HFFc6 (cell line): ENCODE measurements at regions not wholly inside any gene's neighbourhood (a gene's known extent, or its start where the extent isn't known, plus 50 kb on each side); places are given as distances from the start of the nearest gene placed in this dataset.

Source experiments
- DNase-seq: peaks from one replicate; pipeline ENCODE4 v3.0.0-alpha.2; 2018
- H3K27ac Mint-ChIP-seq: 2 replicates; pipeline ENCODE4 v1.8.0; 2020; ENCODE audit warnings: mild to moderate bottlenecking, mixed read lengths
- H3K27me3 Mint-ChIP-seq: 2 replicates; pipeline ENCODE4 v1.8.0; 2021; ENCODE audit warnings: mild to moderate bottlenecking, moderate library complexity, mixed read lengths; ENCODE audit not compliant: insufficient read depth
- H3K36me3 Mint-ChIP-seq: 2 replicates; pipeline ENCODE4 v1.8.0; 2021; ENCODE audit warnings: low read depth, mixed read lengths
- H3K4me1 Mint-ChIP-seq: 2 replicates; pipeline ENCODE4 v1.8.0; 2020; ENCODE audit warnings: low read depth, mixed read lengths
- H3K4me3 Mint-ChIP-seq: 2 replicates; pipeline ENCODE4 v1.8.0; 2020; ENCODE audit warnings: mild to moderate bottlenecking, moderate library complexity, mixed read lengths
- H3K9me3 Mint-ChIP-seq: 2 replicates; pipeline ENCODE4 v1.8.0; 2020; ENCODE audit warnings: mild to moderate bottlenecking, mixed read lengths
- TF ChIP-seq, protein P1 (sequence below): fragments of 200-600 bp; sonication (generic); IDR thresholded peaks from 2 replicates; pipeline ENCODE4 v1.5.0; 2021; ENCODE audit warnings: antibody characterized with exemption, mild to moderate bottlenecking

DNA sequence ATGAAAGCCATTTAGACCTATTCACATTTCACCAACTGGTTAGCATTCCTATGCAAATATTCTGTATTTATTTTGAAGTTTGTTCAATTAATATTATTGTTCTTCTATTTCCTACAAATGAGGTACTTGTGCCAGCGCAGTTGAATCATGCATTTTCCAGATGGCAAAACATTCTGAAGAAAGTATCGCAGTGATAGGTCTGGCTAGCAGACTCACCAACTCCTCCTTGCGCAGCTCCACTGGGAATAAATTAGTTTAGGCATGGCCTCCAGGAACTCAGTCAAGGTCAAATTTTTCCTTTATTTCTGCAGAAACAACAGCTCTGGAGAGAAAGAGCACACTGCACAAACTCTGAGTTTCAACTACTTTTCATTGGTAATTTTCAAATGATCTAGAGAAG is 437.7 kb downstream of the COL12A1 start:
- H3K27me3 Mint-ChIP-seq: peaks cover 6% of the 10 kb centered on the region; the same call in 1 of the 2 replicates
- no peak overlapping the region for H3K27ac Mint-ChIP-seq
- DNase-seq: no peak
- H3K4me3 Mint-ChIP-seq: no peak overlapping the region
- H3K4me1 Mint-ChIP-seq: no peaks in the 10 kb centered on the region
- no peaks in the 10 kb centered on the region for H3K36me3 Mint-ChIP-seq
- H3K9me3 Mint-ChIP-seq: no peaks in the 10 kb centered on the region
- TF ChIP-seq, protein P1, sequence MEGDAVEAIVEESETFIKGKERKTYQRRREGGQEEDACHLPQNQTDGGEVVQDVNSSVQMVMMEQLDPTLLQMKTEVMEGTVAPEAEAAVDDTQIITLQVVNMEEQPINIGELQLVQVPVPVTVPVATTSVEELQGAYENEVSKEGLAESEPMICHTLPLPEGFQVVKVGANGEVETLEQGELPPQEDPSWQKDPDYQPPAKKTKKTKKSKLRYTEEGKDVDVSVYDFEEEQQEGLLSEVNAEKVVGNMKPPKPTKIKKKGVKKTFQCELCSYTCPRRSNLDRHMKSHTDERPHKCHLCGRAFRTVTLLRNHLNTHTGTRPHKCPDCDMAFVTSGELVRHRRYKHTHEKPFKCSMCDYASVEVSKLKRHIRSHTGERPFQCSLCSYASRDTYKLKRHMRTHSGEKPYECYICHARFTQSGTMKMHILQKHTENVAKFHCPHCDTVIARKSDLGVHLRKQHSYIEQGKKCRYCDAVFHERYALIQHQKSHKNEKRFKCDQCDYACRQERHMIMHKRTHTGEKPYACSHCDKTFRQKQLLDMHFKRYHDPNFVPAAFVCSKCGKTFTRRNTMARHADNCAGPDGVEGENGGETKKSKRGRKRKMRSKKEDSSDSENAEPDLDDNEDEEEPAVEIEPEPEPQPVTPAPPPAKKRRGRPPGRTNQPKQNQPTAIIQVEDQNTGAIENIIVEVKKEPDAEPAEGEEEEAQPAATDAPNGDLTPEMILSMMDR: no peak

DNA sequence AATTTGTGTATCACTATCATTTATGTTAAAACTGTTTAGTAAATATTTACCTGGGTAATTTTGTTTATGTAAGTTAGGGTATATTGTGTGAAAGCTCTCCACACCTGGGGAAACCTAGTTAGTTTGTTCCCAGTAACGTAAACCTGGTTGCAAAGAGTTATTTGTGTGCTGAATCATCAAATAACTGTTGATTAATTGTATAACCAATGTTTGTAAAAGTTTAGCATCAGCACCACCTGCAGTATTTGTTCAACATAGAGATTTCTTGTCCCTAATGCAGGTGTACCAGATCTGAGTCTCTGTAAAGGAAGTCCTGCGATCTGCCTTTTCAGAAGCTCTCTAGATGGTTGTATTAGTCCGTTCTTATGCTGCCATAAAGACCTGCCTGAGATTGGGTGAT is 440.4 kb downstream of the COL12A1 start:
- H3K27me3 Mint-ChIP-seq: peaks cover 4% of the 10 kb centered on the region; the same call in 1 of the 2 replicates
- no peak overlapping the region for H3K4me3 Mint-ChIP-seq
- H3K9me3 Mint-ChIP-seq: no peaks in the 10 kb centered on the region
- DNase-seq: no peak
- H3K36me3 Mint-ChIP-seq: no peaks in the 10 kb centered on the region
- H3K27ac Mint-ChIP-seq: no peak overlapping the region
- TF ChIP-seq, protein P1: no peak
- no peaks in the 10 kb centered on the region for H3K4me1 Mint-ChIP-seq

DNA sequence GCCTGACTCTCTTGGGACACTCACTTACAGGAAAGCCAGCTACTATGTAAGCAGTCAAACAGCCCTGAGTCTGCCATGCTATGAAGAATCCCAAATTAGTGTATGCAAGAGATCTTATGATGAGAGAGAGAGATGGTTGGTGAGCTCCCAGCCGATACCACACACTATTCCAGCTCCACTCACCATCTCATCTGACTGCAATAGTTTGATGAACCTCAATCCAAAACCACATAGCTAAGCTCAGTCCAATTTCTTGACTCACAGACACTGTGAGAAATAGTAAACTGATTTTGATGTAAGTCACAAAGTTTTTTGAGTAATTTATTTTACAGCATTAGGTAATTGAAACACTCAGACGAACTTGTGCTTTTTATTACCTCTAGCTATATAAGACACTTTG is 441.4 kb downstream of the COL12A1 start:
- no peaks in the 10 kb centered on the region for H3K4me1 Mint-ChIP-seq
- DNase-seq: no peak
- TF ChIP-seq, protein P1: no peak
- H3K4me3 Mint-ChIP-seq: no peak overlapping the region
- H3K36me3 Mint-ChIP-seq: no peaks in the 10 kb centered on the region
- no peak overlapping the region for H3K27ac Mint-ChIP-seq
- H3K9me3 Mint-ChIP-seq: no peaks in the 10 kb centered on the region
- peaks cover 6% of the 10 kb centered on the region; the same call in 1 of the 2 replicates for H3K27me3 Mint-ChIP-seq

DNA sequence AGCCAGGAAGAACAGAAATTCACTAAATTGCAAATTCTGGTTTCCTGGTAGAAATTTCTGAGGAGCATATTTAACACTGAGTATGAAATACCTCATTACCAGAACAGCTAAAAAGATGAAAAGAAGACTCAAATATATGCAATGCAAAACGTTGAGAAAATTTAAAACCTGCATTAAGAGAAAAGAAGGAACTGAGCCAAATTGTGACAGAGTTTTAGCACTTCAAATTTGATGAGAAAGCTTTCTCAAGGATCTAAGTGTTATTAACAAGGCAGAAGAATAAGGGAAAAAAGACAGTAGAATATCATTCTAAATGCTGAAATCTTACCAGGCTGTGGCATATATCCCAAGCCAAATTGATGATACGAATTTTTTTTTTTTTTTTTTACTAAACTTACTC is 443.0 kb downstream of the COL12A1 start:
- Mint-ChIP-seq H3K36me3 (no peaks in the 10 kb centered on the region), H3K9me3 (no peaks in the 10 kb centered on the region), H3K4me1 (no peaks in the 10 kb centered on the region), H3K27ac (no peak overlapping the region), H3K4me3 (no peak overlapping the region), H3K27me3 (peaks cover 6% of the 10 kb centered on the region; the same call in 1 of the 2 replicates)
- no peak for DNase-seq
- TF ChIP-seq, protein P1: no peak

DNA sequence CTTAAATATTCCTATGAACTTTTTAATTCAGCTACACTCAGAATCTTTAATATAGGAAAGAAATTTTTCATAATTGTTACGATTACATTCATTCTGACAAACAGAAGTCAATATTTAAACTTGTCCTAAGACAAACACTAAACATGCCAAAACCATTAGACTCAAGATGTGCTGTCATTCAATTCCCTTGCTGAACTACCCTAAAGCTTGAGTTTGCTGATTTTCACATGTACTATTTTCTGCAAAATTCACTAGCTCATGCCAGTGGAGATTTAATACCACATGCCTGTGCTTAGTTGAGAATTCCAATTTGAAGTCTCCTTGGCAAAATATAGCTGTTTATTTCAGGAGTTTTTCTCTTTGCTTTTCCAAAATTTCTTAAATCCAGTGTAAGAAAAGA is 448.0 kb downstream of the COL12A1 start:
- Mint-ChIP-seq H3K4me3 (no peak overlapping the region), H3K4me1 (no peaks in the 10 kb centered on the region)
- TF ChIP-seq, protein P1: no peak

DNA sequence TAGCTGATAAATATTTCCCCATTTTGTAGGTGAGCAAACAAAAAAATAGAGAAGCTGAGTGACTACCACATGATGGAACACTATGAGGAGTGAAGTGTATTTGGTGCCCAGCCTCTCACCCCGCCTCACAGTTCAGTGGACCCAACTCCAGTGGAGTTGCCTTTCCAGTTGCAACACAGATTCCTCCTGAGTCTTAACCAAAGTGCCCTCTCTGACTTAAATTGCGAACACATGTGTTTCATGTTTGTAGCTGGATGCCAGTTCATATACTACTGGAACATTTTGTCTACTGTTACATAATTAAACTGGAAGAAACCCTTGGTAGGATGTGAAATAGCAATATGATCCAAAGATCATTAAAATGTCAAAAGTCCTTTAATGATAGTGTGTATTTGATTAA is 448.9 kb downstream of the COL12A1 start:
- Mint-ChIP-seq H3K4me3 (no peak overlapping the region), H3K27me3 (peaks cover 5% of the 10 kb centered on the region; the same call in 1 of the 2 replicates), H3K27ac (no peak overlapping the region), H3K36me3 (no peaks in the 10 kb centered on the region), H3K4me1 (no peaks in the 10 kb centered on the region), H3K9me3 (no peaks in the 10 kb centered on the region)
- TF ChIP-seq, protein P1: no peak
- no peak for DNase-seq

More for the DNA sequence above, 448.0 kb downstream of the COL12A1 start:
- H3K36me3 Mint-ChIP-seq: no peaks in the 10 kb centered on the region
- H3K27me3 Mint-ChIP-seq: peaks cover 3% of the 10 kb centered on the region; the same call in 1 of the 2 replicates
- no peak overlapping the region for H3K27ac Mint-ChIP-seq
- H3K9me3 Mint-ChIP-seq: no peaks in the 10 kb centered on the region
- no peak for DNase-seq
